B cell (primary cell): ENCODE measurements at regions not wholly inside any gene's neighbourhood (a gene's known extent, or its start where the extent isn't known, plus 50 kb on each side); places are given as distances from the start of the nearest gene placed in this dataset.

Experiments
- CTCF ChIP-seq: fragments of 200-600 bp; IDR thresholded peaks from one replicate; pipeline ENCODE4 v1.8.0; 2022; ENCODE audit warnings: antibody characterized with exemption, mild to moderate bottlenecking
- EZH2 ChIP-seq: IDR thresholded peaks from 2 replicates; pipeline ENCODE4 v1.6.1; 2012; ENCODE audit warnings: borderline replicate concordance, low read depth, mild to moderate bottlenecking, moderate library complexity, low read length; ENCODE audit not compliant: insufficient read depth, poor library complexity, severe bottlenecking

GRCh38 chrX:79094075-79094832 lies 50.2 kb upstream of the GPR174 start:
- TF ChIP-seq CTCF (no peak), EZH2 (no peak)
